Loucy (cell line): ENCODE measurements at regions not wholly inside any gene's neighbourhood (a gene's known extent, or its start where the extent isn't known, plus 50 kb on each side); places are given as distances from the start of the nearest gene placed in this dataset.

Experiments used
- H2AFZ ChIP-seq: fragments of 200-600 bp; sonication (generic); 2 replicates; pipeline ENCODE4 v1.6.0; 2016; ENCODE audit warnings: antibody characterized with exemption, mild to moderate bottlenecking, low read length, moderate library complexity
- H3F3A ChIP-seq: fragments of 200-600 bp; 2 replicates; pipeline ENCODE4 v1.6.0; 2016; ENCODE audit warnings: antibody characterized with exemption, low read depth, mild to moderate bottlenecking
- H3K27me3 ChIP-seq: fragments of 200-600 bp; sonication (generic); 2 replicates; pipeline ENCODE4 v1.6.1; 2014; ENCODE audit warnings: low read length, mild to moderate bottlenecking; ENCODE audit not compliant: insufficient read depth, poor library complexity, severe bottlenecking
- H3K36me3 ChIP-seq: fragments of 200-600 bp; sonication (generic); 2 replicates; pipeline ENCODE4 v1.6.1; 2016; ENCODE audit warnings: low read length; ENCODE audit not compliant: insufficient read depth
- H3K4me1 ChIP-seq: fragments of 200-600 bp; sonication (generic); 2 replicates; pipeline ENCODE4 v1.5.1; 2014; ENCODE audit warnings: low read length, mild to moderate bottlenecking; ENCODE audit not compliant: insufficient read depth, poor library complexity, severe bottlenecking
- H3K4me2 ChIP-seq: fragments of 200-600 bp; sonication (generic); 2 replicates; pipeline ENCODE4 v1.6.0; 2014; ENCODE audit warnings: antibody characterized with exemption, low read length, low read depth, mild to moderate bottlenecking; ENCODE audit not compliant: poor library complexity, severe bottlenecking
- H3K4me3 ChIP-seq: fragments of 200-600 bp; sonication (generic); 2 replicates; pipeline ENCODE4 v1.5.1; 2014; ENCODE audit warnings: low read length, mild to moderate bottlenecking, mixed read lengths; ENCODE audit not compliant: poor library complexity, severe bottlenecking
- H3K79me2 ChIP-seq: fragments of 200-600 bp; sonication (generic); 2 replicates; pipeline ENCODE4 v1.6.1; 2014; ENCODE audit warnings: low read length; ENCODE audit not compliant: insufficient read depth
- H3K9ac ChIP-seq: fragments of 200-600 bp; sonication (generic); 2 replicates; pipeline ENCODE4 v1.6.0; 2014; ENCODE audit warnings: mild to moderate bottlenecking, low read depth, low read length, moderate library complexity; ENCODE audit not compliant: poor library complexity, severe bottlenecking
- H3K9me2 ChIP-seq: fragments of 200-600 bp; sonication (generic); replicated peaks from 2 replicates; pipeline ENCODE4 v1.6.1; 2016; ENCODE audit warnings: low read depth, low read length, mixed read lengths
- H3K9me3 ChIP-seq: fragments of 200-600 bp; sonication (generic); 2 replicates; pipeline ENCODE4 v1.6.1; 2014; ENCODE audit warnings: mild to moderate bottlenecking, antibody characterized with exemption, low read length, low read depth; ENCODE audit not compliant: insufficient read depth
- H4K20me1 ChIP-seq: fragments of 200-600 bp; sonication (generic); 2 replicates; pipeline ENCODE4 v1.6.0; 2014; ENCODE audit warnings: antibody characterized with exemption, low read length, mild to moderate bottlenecking; ENCODE audit not compliant: insufficient read depth, poor library complexity, severe bottlenecking
- EZH2phosphoT487 ChIP-seq: fragments of 200-600 bp; IDR thresholded peaks from 2 replicates; pipeline ENCODE4 v1.6.1; 2018; ENCODE audit warnings: antibody characterized with exemption, mild to moderate bottlenecking, moderate library complexity, borderline replicate concordance
- TF ChIP-seq, protein P1 (sequence below): fragments of 200-600 bp; sonication (generic); conservative IDR thresholded peaks from 2 replicates; pipeline ENCODE4 v1.5.1; 2014; ENCODE audit warnings: mild to moderate bottlenecking, antibody characterized with exemption, low read length

- H3F3A ChIP-seq: no peaks in the 10 kb centered on the region
- H3K4me2 ChIP-seq: no peak overlapping the region
- no peak overlapping the region for H3K4me3 ChIP-seq
- no peaks in the 10 kb centered on the region for H4K20me1 ChIP-seq
- TF ChIP-seq EZH2phosphoT487: no peak
- TF ChIP-seq, protein P1, sequence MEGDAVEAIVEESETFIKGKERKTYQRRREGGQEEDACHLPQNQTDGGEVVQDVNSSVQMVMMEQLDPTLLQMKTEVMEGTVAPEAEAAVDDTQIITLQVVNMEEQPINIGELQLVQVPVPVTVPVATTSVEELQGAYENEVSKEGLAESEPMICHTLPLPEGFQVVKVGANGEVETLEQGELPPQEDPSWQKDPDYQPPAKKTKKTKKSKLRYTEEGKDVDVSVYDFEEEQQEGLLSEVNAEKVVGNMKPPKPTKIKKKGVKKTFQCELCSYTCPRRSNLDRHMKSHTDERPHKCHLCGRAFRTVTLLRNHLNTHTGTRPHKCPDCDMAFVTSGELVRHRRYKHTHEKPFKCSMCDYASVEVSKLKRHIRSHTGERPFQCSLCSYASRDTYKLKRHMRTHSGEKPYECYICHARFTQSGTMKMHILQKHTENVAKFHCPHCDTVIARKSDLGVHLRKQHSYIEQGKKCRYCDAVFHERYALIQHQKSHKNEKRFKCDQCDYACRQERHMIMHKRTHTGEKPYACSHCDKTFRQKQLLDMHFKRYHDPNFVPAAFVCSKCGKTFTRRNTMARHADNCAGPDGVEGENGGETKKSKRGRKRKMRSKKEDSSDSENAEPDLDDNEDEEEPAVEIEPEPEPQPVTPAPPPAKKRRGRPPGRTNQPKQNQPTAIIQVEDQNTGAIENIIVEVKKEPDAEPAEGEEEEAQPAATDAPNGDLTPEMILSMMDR: no peak
- no peak overlapping the region for H3K9ac ChIP-seq
- no peaks in the 10 kb centered on the region for H3K9me2 ChIP-seq
- H3K27me3 ChIP-seq: no peaks in the 10 kb centered on the region
- no peaks in the 10 kb centered on the region for H3K79me2 ChIP-seq
- no peak overlapping the region for H2AFZ ChIP-seq
- no peaks in the 10 kb centered on the region for H3K36me3 ChIP-seq
- H3K9me3 ChIP-seq: no peaks in the 10 kb centered on the region
- H3K4me1 ChIP-seq: no peaks in the 10 kb centered on the region
Observed at GRCh38 chr6:66289889-66290288, 582.9 kb upstream of the EYS start.

DNA sequence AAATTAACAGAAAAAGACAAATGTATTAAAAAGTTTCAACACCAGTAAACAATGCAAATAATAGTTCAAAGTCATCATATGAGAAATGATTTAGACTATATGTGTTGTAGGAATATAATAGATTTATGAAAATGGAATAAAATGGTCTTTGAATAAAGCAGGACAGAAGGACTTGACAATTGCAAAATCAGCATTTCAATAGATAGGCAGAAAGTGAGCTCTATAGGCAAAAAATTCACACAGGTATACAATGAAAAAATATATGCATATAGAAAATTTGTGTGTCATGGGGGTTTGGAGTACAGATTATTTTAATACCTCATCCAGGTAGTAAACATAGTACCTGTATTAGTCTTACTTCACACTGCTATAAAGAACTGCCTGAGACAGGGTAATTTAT, 571.1 kb upstream of the EYS start:
- Histone ChIP-seq H3K79me2 (no peaks in the 10 kb centered on the region), H2AFZ (no peak overlapping the region), H3K9ac (no peak overlapping the region), H3K9me3 (no peaks in the 10 kb centered on the region), H3K4me1 (no peaks in the 10 kb centered on the region), H4K20me1 (no peaks in the 10 kb centered on the region), H3K36me3 (no peaks in the 10 kb centered on the region), H3K4me3 (no peak overlapping the region), H3F3A (no peaks in the 10 kb centered on the region), H3K27me3 (no peaks in the 10 kb centered on the region), H3K9me2 (no peaks in the 10 kb centered on the region), H3K4me2 (no peak overlapping the region)
- TF ChIP-seq EZH2phosphoT487: no peak
- TF ChIP-seq, protein P1: no peak

GRCh38 chr6:66277400-66277799, 570.4 kb upstream of the EYS start:
- TF ChIP-seq, protein P1: no peak
- TF ChIP-seq EZH2phosphoT487: no peak
- H3K9me3 ChIP-seq: no peaks in the 10 kb centered on the region
- H3K4me3 ChIP-seq: no peak overlapping the region
- no peaks in the 10 kb centered on the region for H3K79me2 ChIP-seq
- no peaks in the 10 kb centered on the region for H3F3A ChIP-seq
- no peak overlapping the region for H2AFZ ChIP-seq
- H3K4me1 ChIP-seq: no peaks in the 10 kb centered on the region
- H4K20me1 ChIP-seq: no peaks in the 10 kb centered on the region
- H3K27me3 ChIP-seq: no peaks in the 10 kb centered on the region
- H3K9ac ChIP-seq: no peak overlapping the region
- no peak overlapping the region for H3K4me2 ChIP-seq
- no peaks in the 10 kb centered on the region for H3K36me3 ChIP-seq
- no peaks in the 10 kb centered on the region for H3K9me2 ChIP-seq
